HCEC 1CT (cell line): ENCODE measurements at regions not wholly inside any gene's neighbourhood (a gene's known extent, or its start where the extent isn't known, plus 50 kb on each side); places are given as distances from the start of the nearest gene placed in this dataset.

Source experiments
- DNase-seq: peaks from one replicate; pipeline ENCODE4 v3.0.0-alpha.2; 2017

DNA sequence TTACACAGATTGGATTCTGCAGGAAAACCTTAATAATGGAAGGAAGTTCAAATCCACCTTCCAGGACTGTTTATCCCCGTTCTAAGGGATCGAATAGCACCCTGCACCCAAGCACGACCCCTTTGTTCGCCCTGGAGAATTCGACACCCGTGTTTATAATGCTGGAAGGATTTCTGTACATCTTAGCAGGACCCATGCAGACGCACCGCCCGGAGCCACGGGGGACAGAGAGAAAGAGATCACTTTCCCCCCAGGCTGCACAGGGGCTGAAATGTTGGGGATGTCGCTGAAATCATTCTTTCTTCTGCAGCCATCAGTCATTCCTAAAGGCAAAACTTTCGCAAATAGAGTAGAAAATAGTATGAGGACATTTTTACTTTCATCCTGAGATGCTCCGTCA lies 238.7 kb upstream of the SALL3 start:
- no peak for DNase-seq

DNA sequence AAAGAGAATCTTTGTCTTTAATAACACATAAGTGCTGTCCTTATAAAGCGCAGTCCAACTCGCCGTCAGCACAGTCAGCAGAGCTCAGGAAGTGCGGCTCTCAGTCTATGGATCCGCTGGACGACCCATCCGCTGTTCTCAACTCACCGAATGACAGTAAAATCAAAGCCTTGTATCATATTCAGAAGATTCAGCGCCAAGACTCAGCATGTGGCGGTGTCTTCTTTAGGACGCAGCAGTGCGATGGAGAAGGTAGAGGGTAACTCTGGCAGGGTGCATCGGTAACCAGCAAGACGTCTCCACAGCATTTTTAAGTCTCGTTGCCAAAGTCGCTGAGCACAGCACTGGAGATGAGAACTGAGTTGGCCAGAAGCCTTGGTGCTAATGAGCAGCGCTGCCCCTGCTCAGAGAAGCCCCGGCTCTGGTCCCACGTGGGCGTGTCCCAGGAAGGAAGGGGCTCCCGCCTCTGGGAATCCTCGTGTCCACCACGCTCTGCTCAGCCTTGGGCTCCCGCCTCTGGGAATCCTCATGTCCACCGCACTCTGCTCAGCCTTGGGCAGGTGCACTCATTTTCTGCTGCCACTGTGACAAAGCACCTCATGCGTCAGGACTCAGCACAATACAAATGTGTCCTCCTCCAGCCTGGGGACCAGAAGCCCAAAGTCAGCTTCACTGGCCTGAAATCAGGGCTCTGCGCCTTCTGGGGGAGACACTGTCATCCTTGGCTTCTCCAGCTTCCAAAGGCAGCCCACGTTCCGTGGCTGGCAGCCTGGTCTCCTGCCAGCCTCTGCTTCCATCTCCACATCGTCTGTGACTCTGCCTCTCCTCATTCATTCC lies 238.0 kb upstream of the SALL3 start:
- no peak for DNase-seq

DNA sequence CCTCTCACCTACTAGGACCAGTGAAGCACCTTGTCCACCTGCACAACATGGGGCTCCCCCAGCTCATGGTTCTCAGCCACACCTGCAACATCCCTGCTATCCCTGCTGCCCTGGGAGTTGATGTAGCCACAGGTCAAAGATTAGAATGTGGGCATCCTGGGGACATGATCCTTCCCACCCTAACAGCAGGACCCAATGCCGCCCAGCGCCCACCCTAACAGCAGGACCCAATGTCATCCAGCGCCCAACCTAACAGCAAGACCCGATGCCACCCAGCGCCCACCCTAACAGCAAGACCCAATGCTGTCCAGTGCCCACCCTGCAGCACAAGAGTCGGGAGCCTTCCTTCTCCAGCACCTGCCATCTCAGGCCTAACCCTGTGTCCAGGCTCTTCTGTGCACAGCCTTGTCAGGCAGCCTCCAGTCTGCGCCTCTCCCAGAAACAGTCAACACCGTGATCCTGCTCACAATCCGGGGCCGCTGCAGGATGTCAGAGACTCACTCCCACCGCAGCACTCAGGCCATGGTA lies 237.3 kb upstream of the SALL3 start:
- no peak for DNase-seq

DNA sequence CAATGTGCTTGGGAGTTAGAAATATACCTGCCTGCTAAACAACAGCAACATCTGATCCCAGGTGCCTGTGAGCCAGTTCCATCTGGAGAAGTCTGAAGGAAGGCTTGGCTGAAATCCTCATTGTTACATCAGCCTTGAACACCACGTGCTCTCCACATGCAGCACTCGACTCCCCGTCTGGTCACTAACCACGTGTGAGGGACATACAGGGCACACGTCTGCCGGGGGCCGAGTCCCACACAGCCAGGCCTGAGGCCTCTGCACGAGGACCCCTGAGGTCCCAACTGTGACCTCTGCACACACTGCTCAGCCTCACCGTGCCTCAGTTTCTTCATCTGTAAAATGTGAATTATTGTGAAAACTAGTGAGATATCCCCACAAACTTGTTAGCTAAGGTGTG lies 236.5 kb upstream of the SALL3 start:
- no peak for DNase-seq

- DNase-seq = no peak
Measured at GRCh38 chr18:78751664-78752063, 228.0 kb upstream of the SALL3 start.

GRCh38 chr18:78753240-78753639 lies 226.4 kb upstream of the SALL3 start:
- DNase-seq = no peak

GRCh38 chr18:78754311-78755043 lies 225.1 kb upstream of the SALL3 start:
- DNase-seq = no peak

GRCh38 chr18:78757014-78757413 lies 222.6 kb upstream of the SALL3 start:
- no peak for DNase-seq

GRCh38 chr18:78758496-78758895 lies 221.1 kb upstream of the SALL3 start:
- no peak for DNase-seq

DNA sequence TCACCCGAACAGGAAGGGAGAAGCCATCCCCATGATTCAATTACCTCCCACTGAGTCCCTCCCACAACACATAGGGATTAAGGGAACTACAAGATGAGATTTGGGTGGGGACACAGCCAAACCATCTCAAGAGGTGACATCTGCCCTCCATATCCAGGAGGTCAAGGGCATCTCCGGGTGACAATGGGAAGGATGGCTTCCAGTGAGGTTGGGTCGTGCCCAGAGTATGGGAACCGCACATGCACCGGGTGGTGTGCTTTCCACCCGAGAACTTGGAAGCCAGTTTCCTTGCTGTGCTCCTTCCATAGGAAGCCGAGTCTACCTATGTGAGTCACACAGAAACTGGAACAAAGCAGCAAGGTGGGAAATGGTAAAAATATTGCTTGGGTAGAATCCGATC lies 216.9 kb upstream of the SALL3 start:
- no peak for DNase-seq

DNA sequence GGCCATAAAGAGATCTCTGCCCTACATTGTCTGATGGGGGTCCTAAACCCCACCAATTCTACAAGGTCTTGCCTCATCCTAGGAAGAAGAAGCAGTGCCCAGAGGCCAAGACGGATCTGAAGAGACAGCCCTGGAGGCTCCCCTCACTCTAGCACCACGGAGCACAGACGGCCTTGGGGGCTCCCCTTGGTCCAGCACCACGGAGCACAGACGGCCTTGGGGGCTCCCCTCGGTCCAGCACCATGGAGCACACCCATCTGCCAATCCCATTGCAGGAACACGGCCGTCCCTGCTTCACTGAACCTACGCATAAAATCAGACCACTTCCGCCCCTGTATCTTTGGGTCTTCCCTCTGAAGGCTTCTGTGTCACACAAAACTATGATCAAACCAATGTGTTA lies 215.1 kb upstream of the SALL3 start:
- no peak for DNase-seq

- DNase-seq = no peak
Measured at GRCh38 chr18:78765142-78765541, 214.5 kb upstream of the SALL3 start.

DNA sequence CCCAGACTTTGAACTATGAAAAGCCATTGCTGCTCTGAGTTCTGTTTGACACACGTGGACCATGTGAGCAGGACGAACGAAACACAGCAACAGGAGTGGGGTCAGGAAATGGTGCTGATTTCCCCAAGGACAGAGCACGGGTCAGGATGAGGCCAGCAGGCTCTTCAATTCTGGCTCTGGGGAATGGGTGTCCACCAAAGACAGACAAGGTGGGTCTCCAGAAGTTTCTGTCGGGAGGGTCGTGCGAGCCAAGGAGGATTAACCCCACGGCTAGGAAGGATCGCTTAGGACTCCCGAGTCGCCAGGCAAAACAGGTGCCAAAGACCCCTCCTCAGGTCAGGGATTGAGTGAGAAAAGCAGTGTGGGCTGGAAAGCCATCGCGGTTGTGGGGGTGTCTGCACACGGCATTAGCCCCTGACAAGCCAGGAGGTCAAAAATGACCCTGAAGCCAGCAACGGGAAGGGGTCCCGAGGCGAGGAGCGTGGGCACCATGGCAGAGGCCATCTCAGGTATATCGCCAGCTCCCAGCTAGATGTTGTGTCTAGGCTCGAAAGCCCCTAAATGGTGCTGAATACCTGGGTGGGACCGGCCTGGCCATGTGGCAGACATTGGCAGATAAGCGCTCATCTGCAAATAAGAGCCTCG lies 213.9 kb upstream of the SALL3 start:
- DNase-seq = no peak

- no peak for DNase-seq
Measured at GRCh38 chr18:78766651-78767533, 212.7 kb upstream of the SALL3 start.

DNA sequence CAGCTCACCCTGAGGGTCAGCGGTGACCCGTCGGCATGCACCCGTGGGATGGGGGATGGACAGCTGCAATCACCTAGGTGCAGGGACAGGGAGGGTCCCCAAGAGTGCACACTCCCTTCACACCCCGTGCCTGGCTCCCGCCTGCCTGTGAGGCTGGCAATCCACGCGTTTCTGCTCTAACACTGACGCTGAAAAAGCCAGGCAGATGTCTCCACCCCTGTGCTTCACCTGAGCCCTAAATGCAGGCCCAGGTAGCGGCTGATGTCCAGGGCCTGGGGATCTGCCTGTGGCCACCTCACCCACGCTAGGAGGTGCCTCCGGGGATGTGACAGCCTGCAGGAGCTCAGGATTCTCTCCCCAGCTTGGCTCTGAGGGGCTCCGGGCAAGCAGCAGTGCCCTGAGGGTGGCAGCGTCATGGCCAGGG lies 212.0 kb upstream of the SALL3 start:
- no peak for DNase-seq

GRCh38 chr18:78768221-78768620 lies 211.4 kb upstream of the SALL3 start:
- DNase-seq = no peak

DNA sequence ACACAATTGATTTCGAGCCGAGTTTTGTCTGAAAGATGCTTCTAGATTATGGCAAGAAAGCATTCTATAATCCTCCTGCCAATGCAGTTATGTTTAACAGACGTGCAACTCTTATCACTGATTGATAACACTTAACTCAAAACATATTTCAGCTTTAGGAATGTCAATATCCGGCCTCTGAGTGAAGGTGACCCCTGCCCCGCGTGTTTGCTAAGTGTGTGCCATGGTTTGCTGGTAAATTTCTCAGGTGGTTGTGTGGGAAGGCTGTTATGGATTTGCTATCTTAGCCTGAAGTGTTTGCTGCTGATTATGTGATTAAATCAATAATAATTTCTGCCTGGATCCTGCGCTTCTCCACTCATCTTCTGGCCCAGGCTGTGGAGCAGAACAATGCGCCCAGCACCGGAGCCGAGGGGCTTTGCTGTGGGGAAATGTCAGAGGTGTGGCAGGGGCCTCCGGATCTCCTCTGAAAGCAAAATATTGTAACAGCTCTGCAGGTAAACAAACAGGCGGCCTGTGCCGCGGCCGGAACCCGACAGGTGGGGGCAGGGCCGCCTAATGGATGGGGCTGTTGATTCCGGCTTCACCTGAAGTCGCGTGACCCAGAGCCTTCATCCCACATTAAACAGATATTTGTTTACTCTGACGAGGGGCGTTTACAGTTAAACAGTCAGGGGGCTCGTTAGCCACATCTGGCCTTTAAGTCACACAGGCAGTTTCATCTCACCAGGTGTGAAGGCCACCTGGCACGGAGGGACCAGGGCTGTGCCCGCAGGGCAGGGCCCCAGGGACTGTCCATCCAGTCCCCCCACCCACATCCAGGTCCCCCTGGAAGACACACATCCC lies 210.7 kb upstream of the SALL3 start:
- DNase-seq = no peak

- DNase-seq = no peak
Measured at GRCh38 chr18:78769502-78770105, 210.0 kb upstream of the SALL3 start.

DNA sequence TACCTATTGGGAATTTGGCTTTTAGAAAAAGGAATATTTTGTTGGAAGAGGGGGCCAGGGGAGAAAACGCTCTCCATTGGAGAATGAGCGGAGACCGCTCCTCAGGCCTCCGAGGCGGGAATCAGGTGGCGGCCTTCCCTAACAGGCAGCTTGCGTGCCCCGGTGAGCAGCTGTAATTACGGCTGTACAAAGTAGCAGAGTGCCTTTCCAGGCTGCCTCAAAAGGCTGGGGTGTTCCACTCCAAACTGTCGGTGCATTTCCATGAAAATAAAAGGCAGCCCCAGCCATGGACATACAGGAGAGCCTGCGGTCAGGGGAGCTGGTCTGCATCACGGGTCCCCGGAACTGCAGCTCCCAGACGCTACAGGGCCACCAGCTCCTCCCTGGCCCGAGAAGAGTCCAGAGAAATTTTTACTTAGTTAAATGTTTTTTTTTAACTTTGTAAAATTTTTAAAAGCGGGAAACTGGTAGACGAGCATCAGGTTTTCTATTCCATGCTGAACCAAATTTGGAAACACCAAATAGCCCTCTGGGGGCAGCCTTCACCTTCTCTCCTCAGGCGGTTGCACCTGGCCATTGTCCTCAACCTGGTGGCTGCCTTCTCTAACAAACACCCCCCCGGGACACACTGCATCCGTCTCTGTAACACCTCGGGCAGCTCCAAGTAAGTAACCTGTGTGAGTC lies 209.3 kb upstream of the SALL3 start:
- DNase-seq = no peak

- no peak for DNase-seq
Measured at GRCh38 chr18:78770823-78771139, 208.8 kb upstream of the SALL3 start.
